GM23338 (cell line): ENCODE measurements at regions not wholly inside any gene's neighbourhood (a gene's known extent, or its start where the extent isn't known, plus 50 kb on each side); places are given as distances from the start of the nearest gene placed in this dataset.

Source experiments
- CTCF ChIP-seq, 2 experiments: fragments of 200-600 bp in 1 of 2; sonication (generic) in 1 of 2; conservative IDR thresholded peaks; 2 replicates each; pipeline versions ENCODE4 v1.5.1 to v1.6.1; 2016 to 2017; ENCODE audit warnings: antibody characterized with exemption in 2 of 2, low read depth in 2 of 2, mild to moderate bottlenecking in 2 of 2, moderate library complexity in 1 of 2
- EZH2 ChIP-seq: fragments of 200-600 bp; sonication (generic); IDR thresholded peaks from one replicate; pipeline ENCODE4 v1.8.0; 2017; ENCODE audit warnings: antibody characterized with exemption, mild to moderate bottlenecking, low read depth; ENCODE audit not compliant: unreplicated experiment
- EZH2phosphoT487 ChIP-seq: fragments of 200-600 bp; sonication (generic); IDR thresholded peaks from one replicate; pipeline ENCODE4 v1.8.1; 2018; ENCODE audit warnings: antibody characterized with exemption; ENCODE audit not compliant: unreplicated experiment
- JUNB ChIP-seq: IDR thresholded peaks from one replicate; pipeline ENCODE4 v1.6.1; 2016; ENCODE audit warnings: antibody characterized with exemption; ENCODE audit not compliant: unreplicated experiment
- REST ChIP-seq: IDR thresholded peaks from one replicate; pipeline ENCODE4 v1.6.1; 2018; ENCODE audit warnings: antibody characterized with exemption; ENCODE audit not compliant: unreplicated experiment

- no peak for TF ChIP-seq CTCF (conservative IDR thresholded peaks at IDR 0.05; ENCODE audit: low read depth in 2 of 2)
- TF ChIP-seq REST, result no peak
- no peak for TF ChIP-seq EZH2phosphoT487
- no peak for TF ChIP-seq JUNB
- peak; percentile 89 for TF ChIP-seq EZH2
Observed at GRCh38 chr10:100659361-100660098, 85.9 kb upstream of the PAX2 start.
